ENCODE measurements at regions not wholly inside any gene's neighbourhood (a gene's known extent, or its start where the extent isn't known, plus 50 kb on each side); places are given as distances from the start of the nearest gene placed in this dataset.
"Not testable (repeated sequence)": the region's sequence is repeated elsewhere in the genome, so short reads cannot be mapped to it uniquely, and the experiment has no call there.

DNA sequence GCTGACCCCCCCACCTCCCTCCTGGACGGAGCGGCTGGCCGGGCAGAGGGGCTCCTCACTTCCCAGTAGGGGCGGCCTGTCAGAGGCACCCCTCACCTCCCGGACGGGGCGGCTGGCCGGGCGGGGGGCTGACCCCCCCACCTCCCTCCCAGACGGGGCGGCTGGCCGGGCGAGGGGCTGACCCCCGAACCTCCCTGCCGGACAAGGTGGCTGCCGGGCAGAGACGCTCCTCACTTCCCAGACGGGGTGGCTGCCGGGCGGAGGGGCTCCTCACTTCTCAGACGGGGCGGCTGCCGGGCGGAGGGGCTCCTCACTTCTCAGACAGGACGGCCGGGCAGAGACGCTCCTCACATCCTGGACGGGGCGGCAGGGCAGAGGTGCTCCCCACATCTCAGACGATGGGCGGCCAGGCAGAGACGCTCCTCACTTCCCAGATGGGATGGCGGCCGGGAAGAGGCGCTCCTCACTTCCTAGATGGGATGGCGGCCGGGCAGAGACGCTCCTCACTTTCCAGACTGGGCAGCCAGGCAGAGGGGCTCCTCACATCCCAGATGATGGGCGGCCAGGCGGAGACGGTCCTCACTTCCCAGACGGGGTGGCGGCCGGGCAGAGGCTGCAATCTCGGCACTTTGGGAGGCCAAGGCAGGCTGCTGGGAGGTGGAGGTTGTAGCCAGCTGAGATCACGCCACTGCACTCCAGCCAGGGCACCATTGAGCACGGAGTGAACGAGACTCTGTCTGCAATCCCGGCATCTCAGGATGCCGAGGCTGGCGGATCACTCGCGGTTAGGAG is 66.2 kb upstream of the PAPPA2 start:
- H3K9me3 Mint-ChIP-seq: peaks cover 16% of the 10 kb centered on the region
- H3K4me3 Mint-ChIP-seq; H3K27me3 Mint-ChIP-seq; H3K4me1 Mint-ChIP-seq (ENCODE audit: low read depth); H3K27ac Mint-ChIP-seq; H3K36me3 Mint-ChIP-seq (ENCODE audit: low read depth); intact Hi-C loops (cut with micrococcal nuclease): not testable (repeated sequence)

DNA sequence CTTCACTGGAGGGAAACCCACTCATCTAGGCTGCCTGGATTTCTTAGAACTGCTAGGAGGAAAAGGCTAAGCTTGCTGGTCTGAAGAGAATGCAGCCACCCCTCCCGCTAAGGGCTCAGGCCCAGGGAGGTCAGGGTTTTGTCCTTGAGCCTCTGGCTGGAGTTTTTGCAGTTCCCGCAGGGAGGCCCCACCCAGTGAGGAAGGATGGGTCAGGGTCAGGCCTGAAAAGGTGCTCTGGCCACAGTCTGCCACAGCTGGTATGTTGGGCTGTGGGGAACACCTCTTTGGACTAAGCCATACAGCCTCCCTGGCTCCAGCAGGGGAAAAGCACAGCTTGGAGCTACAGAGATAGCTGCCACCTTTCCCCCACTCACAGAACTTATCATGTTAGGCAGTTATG is 71.4 kb upstream of the PAPPA2 start:
- Mint-ChIP-seq H3K27ac (no peak overlapping the region), H3K9me3 (peaks cover 9% of the 10 kb centered on the region)
- intact Hi-C loops (cut with micrococcal nuclease): no loop called here

DNA sequence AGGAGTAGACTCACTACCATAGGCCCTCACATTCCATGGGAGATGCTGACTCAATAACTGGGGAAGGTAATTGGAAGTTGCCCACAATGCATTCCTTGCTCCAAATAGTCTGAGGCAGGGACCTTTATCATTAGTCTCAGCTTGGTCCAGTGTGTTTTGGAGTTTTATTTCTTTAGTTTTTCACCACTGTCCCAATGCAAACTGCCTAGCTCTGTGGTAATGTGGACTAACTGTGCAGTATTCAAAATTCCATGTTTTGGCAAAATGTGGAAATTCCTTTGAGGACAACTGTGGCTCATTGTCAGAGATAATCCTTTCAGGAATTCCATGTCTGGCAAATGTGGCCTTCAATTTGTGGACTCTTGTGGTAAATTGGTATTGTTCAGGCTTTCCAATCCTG is 78.1 kb upstream of the PAPPA2 start:
- Mint-ChIP-seq H3K4me1 (ENCODE audit: low read depth) (no peaks in the 10 kb centered on the region), H3K36me3 (ENCODE audit: low read depth) (no peaks in the 10 kb centered on the region), H3K27ac (no peak overlapping the region), H3K4me3 (no peak overlapping the region), H3K27me3 (no peaks in the 10 kb centered on the region), H3K9me3 (peaks cover 9% of the 10 kb centered on the region)
- intact Hi-C loops (cut with micrococcal nuclease): no loop called here

More for the DNA sequence above, 71.4 kb upstream of the PAPPA2 start:
- Mint-ChIP-seq H3K4me3 (no peak overlapping the region), H3K27me3 (no peaks in the 10 kb centered on the region), H3K36me3 (ENCODE audit: low read depth) (no peaks in the 10 kb centered on the region), H3K4me1 (ENCODE audit: low read depth) (no peaks in the 10 kb centered on the region)

DNA sequence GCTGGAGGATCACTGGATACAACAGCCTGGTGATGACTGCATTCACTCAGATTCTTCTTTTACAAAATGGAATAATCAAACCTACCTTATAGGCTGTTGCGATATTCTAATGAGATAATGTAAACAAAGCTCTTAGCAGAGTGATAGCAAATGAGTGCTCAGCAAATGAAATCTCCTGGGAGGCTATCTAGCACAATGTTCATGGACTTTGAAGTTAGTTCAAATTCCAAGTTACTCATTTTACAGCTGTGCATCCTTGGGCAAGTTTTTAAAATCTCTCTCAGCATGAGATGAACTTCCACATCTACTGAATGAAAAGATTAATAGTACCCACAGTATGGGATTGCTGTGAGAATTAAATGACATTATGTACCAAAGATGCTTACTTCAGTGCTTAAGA is 80.8 kb upstream of the PAPPA2 start:
- Mint-ChIP-seq H3K4me3 (no peak overlapping the region), H3K9me3 (no peaks in the 10 kb centered on the region), H3K36me3 (ENCODE audit: low read depth) (no peaks in the 10 kb centered on the region), H3K4me1 (ENCODE audit: low read depth) (no peaks in the 10 kb centered on the region), H3K27me3 (no peaks in the 10 kb centered on the region), H3K27ac (no peak overlapping the region)
- intact Hi-C loops (cut with micrococcal nuclease): no loop called here

DNA sequence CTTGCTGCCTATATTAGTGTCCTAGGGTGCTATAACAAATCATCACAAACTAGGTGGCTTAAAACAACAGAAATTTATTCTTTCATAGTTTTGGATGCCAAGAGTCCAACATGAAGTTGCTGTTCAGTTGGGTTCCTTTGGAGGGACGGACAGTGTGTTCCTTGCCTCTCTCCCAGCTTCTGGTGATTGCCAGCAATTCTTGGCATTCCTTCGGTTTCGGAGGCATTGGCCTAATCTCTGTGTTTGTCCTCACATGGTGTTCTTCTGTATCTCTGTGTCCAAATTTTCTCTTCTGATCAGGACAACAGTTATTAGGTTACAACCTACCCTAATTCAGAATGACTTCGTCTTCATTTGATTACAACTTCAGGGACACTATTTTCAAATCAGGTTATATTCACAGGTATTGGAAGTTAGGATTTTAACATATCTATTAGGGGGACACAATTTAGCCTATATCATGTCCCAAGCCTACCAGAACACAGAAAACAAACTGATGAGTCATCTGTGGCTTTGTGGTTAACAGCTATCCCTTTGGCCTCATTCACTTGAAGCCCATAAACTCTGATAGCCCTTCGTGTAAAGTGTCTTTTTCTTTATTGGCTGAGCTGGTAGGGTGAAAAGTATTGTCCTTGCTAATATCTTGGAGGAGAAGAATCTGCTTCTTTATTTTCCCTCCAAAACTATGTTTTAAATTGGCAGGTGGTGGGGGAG is 83.2 kb upstream of the PAPPA2 start:
- H3K36me3 Mint-ChIP-seq (ENCODE audit: low read depth): no peaks in the 10 kb centered on the region
- no peak overlapping the region for H3K4me3 Mint-ChIP-seq
- no peaks in the 10 kb centered on the region for H3K27me3 Mint-ChIP-seq
- H3K9me3 Mint-ChIP-seq: no peaks in the 10 kb centered on the region
- intact Hi-C loops (cut with micrococcal nuclease): loop anchor here (10.0 kb wide), 1 partner anchor 315 kb away; no protein-coding TSS in a partner anchor
- no peak overlapping the region for H3K27ac Mint-ChIP-seq
- no peaks in the 10 kb centered on the region for H3K4me1 Mint-ChIP-seq (ENCODE audit: low read depth)

DNA sequence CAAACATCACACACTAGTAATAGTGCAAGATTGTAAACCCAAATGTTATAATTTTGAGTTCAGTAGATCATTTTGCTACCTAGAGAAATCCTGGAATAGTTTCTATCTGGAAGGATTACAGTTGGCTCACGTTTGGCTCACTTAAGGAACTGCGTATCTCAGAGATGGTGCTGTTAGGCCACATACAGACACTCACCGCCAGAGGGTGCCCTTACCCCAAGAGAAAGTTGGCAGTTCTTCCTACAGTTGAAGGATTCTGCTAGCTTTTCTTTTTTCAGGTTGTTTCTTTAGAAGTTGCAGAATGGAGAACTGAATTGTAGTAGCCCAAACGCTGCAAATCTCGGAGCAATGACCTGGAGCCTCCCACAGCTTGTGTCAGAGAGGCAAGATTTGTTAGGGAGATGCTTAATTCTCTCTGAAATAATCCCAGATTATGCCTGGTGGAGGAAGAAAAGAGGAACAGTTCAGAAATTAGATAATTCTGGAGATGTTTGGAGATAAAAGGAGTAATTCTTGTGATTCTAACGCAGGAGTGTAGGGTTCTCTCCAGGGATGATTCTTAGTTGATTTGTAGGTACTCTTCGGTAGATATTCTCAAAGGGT is 87.9 kb upstream of the PAPPA2 start:
- intact Hi-C loops (cut with micrococcal nuclease): loop anchor here (10.0 kb wide), 1 partner anchor 320 kb away; no protein-coding TSS in a partner anchor
- Mint-ChIP-seq H3K9me3 (no peaks in the 10 kb centered on the region), H3K4me3 (no peak overlapping the region)

DNA sequence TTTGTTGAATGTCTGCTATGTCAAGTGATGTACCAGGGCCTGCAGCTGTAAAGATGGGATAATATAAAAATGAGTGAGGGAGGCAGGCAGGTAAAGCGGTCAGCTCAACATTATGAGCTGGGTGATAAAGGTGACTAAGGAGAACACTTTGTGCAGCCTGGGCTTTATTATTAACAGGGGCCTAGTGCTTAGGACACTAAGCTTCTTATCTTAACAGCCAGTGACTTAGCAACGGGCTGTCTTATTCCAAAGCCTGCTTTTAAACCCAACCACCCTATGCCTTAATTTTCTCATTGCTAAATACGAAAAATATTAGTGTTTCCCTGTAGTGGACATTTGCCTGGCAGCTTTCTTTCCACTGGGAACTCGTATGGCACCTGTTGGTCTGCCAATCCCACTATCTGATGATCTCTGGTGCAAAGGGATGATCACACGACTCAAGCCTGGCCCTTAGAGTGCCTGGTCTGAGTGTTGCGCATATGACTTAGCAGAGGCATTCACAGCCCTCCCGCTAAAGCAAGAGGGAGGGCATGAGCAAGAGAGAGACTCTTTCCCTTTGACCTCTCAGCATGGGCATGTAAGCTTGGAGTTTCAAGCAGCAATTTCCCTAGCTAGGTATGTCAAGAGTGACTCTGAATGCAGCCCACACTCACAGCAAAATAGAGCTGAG is 98.6 kb upstream of the PAPPA2 start:
- Mint-ChIP-seq H3K27me3 (no peaks in the 10 kb centered on the region), H3K9me3 (no peaks in the 10 kb centered on the region), H3K4me3 (no peak overlapping the region), H3K36me3 (ENCODE audit: low read depth) (no peaks in the 10 kb centered on the region), H3K4me1 (ENCODE audit: low read depth) (no peaks in the 10 kb centered on the region), H3K27ac (no peak overlapping the region)
- intact Hi-C loops (cut with micrococcal nuclease): no loop called here

More for the DNA sequence above, 87.9 kb upstream of the PAPPA2 start:
- Mint-ChIP-seq H3K27me3 (no peaks in the 10 kb centered on the region), H3K36me3 (ENCODE audit: low read depth) (no peaks in the 10 kb centered on the region), H3K27ac (no peak overlapping the region), H3K4me1 (ENCODE audit: low read depth) (no peaks in the 10 kb centered on the region)

DNA sequence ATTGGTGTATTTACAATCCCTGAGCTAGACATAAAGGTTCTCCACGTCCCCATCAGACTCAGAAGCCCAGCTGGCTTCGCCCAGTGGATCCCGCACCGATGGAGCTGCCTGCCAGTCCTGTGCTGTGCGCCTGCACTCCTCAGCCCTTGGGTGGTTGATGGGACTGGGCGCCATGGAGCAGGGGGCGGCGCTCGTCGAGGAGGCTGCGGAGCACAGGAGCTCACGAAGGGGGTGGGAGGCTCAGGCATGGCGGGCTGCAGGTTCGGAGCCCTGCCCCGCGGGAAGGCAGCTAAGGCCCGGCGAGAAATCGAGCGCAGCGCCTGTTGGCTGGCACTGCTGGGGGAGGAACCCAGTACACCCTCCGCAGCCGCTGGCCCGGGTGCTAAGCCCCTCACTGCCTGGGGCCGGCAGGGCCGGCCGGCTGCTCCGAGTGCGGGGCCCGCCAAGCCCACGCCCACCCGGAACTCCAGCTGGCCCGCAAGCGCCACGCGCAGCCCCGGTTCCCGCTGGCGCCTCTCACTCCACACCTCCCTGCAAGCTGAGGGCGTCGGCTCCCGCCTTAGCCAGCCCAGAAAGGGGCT is 113.8 kb upstream of the PAPPA2 start:
- H3K36me3 Mint-ChIP-seq (ENCODE audit: low read depth); intact Hi-C loops (cut with micrococcal nuclease); H3K4me1 Mint-ChIP-seq (ENCODE audit: low read depth); H3K27ac Mint-ChIP-seq; H3K4me3 Mint-ChIP-seq; H3K27me3 Mint-ChIP-seq: not testable (repeated sequence)
- H3K9me3 Mint-ChIP-seq: peaks cover 44% of the 10 kb centered on the region

DNA sequence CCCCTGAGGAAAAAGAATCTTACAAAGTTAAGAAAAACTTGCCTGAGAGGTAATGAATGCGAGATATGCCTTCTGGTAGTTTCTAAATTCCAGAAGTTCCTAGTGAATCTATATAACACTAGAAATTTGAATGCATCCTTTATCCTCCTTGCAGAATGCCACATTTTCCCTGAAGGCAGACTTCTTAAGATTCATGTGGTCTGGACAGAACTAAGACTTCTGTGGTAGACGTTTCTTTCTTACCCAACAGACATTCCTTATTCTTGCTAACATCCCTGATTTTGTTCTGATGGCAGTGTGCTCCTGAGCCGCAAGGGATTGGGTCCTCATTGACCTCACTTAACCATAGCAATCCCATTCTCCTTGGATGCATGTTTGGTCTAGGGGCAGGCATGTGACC is 121.3 kb upstream of the PAPPA2 start:
- H3K4me3 Mint-ChIP-seq: no peak overlapping the region
- no peaks in the 10 kb centered on the region for H3K36me3 Mint-ChIP-seq (ENCODE audit: low read depth)
- no peaks in the 10 kb centered on the region for H3K27me3 Mint-ChIP-seq
- no peaks in the 10 kb centered on the region for H3K4me1 Mint-ChIP-seq (ENCODE audit: low read depth)
- no peak overlapping the region for H3K27ac Mint-ChIP-seq
- intact Hi-C loops (cut with micrococcal nuclease): no loop called here
- H3K9me3 Mint-ChIP-seq: peaks cover 28% of the 10 kb centered on the region

DNA sequence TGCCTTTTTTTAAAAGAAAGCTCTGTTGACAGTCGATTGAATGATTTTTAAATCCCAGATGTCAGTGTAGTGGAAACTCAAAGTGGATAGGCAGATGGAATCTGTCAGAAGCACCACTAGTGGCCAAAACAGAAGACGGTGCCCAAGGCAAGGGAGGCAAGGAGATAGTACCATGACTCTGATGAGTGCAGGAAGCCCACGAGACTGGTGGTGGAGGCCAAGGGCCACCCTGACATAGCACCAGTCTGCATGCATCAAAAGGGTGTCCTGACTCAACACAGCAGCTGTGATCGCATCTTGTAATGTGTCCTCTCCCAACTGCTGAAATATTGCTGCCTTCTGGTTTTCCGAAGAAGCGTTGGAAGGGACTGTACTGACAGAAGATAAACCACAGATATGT is 124.1 kb upstream of the PAPPA2 start:
- Mint-ChIP-seq H3K4me3 (no peak overlapping the region), H3K9me3 (peaks cover 13% of the 10 kb centered on the region), H3K27ac (no peak overlapping the region), H3K36me3 (ENCODE audit: low read depth) (no peaks in the 10 kb centered on the region), H3K4me1 (ENCODE audit: low read depth) (no peaks in the 10 kb centered on the region), H3K27me3 (peaks cover 2% of the 10 kb centered on the region)
- intact Hi-C loops (cut with micrococcal nuclease): no loop called here

DNA sequence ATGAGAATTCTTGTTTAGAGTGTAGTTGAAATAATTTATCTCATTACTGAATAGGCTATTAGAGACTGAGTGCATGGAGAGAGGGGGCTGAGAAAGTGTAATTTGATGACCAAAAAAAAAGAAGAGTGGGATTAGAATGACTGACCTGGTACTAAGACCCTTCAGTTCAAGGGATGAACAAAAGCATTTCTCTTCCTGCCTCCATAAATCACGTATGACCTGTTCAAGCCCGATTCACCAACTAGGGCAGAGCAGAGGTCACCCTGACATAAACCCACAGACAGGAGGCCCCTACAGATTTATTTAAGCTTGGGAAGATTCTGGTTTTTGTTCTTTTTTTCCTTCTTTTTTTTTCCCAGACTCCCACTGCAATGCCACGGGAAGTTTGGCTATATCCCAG is 123.7 kb upstream of the COP1 start:
- Mint-ChIP-seq H3K36me3 (ENCODE audit: low read depth) (no peaks in the 10 kb centered on the region), H3K27ac (no peak overlapping the region), H3K4me1 (ENCODE audit: low read depth) (no peaks in the 10 kb centered on the region), H3K4me3 (no peak overlapping the region), H3K9me3 (peaks cover 3% of the 10 kb centered on the region), H3K27me3 (no peaks in the 10 kb centered on the region)
- intact Hi-C loops (cut with micrococcal nuclease): no loop called here

DNA sequence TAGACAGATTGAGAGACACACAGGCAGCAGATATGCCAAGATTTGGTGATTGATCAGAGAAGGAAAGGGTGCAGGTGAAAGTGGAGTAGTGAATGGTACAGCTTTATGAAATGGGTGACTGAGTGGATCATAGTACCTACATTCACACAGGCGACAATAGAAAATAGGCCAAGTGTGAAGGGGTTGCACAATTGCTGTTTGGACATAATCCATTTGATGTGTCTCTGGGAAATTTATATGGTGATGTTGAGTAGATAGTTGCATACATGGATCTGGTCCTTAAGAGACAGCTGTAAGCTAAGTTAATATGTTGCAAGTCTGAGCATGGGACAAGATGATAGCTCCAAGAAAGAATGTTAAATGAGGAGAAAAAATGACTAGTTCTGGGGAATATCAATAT is 118.6 kb upstream of the COP1 start:
- intact Hi-C loops (cut with micrococcal nuclease): no loop called here
- no peaks in the 10 kb centered on the region for H3K36me3 Mint-ChIP-seq (ENCODE audit: low read depth)
- H3K9me3 Mint-ChIP-seq: peaks cover 9% of the 10 kb centered on the region
- no peaks in the 10 kb centered on the region for H3K4me1 Mint-ChIP-seq (ENCODE audit: low read depth)
- no peak overlapping the region for H3K27ac Mint-ChIP-seq
- H3K4me3 Mint-ChIP-seq: no peak overlapping the region
- no peaks in the 10 kb centered on the region for H3K27me3 Mint-ChIP-seq

DNA sequence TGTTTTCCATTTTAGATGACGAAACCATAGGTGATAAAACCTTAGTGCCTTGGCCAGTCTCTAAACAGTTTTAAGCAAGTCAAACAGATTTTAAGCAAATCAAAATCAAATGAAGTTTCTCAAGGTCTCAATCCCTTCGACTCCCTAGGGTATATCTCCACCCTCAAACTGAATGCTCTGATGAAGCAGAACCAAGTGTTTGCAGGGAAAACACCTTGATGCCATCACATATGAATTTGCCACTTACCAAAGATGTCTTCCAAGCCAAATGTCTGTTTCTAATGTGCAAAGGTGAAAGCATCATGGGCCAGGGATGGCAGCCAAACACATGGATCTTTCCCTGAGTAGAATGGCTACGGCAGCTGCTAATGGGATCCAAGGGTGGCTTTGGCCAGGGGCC is 116.4 kb upstream of the COP1 start:
- no peak overlapping the region for H3K4me3 Mint-ChIP-seq
- intact Hi-C loops (cut with micrococcal nuclease): no loop called here
- H3K27ac Mint-ChIP-seq: no peak overlapping the region
- no peaks in the 10 kb centered on the region for H3K36me3 Mint-ChIP-seq (ENCODE audit: low read depth)
- H3K4me1 Mint-ChIP-seq (ENCODE audit: low read depth): no peaks in the 10 kb centered on the region
- H3K9me3 Mint-ChIP-seq: peaks cover 9% of the 10 kb centered on the region
- no peaks in the 10 kb centered on the region for H3K27me3 Mint-ChIP-seq
